Keratinocyte (primary cell): ENCODE measurements at regions not wholly inside any gene's neighbourhood (a gene's known extent, or its start where the extent isn't known, plus 50 kb on each side); places are given as distances from the start of the nearest gene placed in this dataset.

ENCODE experiments used
- DNase-seq: peaks from one replicate; pipeline ENCODE4 v3.0.0-alpha.2; 2011; ENCODE audit warnings: low read depth, missing footprints, low spot score
- FAIRE-seq: peaks from 2 replicates; lab custom pipeline; 2011; peaks lifted over from hg19 to GRCh38; lab: Jason Lieb, UNC
- H2AFZ ChIP-seq: 2 replicates; pipeline ENCODE4 v1.6.0; 2012; ENCODE audit warnings: low read length, control low read depth, inconsistent platforms; ENCODE audit not compliant: control insufficient read depth
- H3K27ac ChIP-seq: 2 replicates; pipeline ENCODE4 v1.5.1; 2011; ENCODE audit warnings: low read length; ENCODE audit not compliant: control insufficient read depth, insufficient read depth
- H3K27me3 ChIP-seq: 3 replicates; pipeline ENCODE4 v1.6.0; 2011; ENCODE audit warnings: low read length; ENCODE audit not compliant: control insufficient read depth, insufficient read depth; ENCODE audit errors: extremely low read depth
- H3K36me3 ChIP-seq, 2 experiments: 2 replicates in 1 of 2; 3 replicates in 1 of 2; pipeline ENCODE4 v1.5.1; 2011; ENCODE audit warnings: low read length in 2 of 2, mild to moderate bottlenecking in 1 of 2; ENCODE audit not compliant: control insufficient read depth in 2 of 2, insufficient read depth in 2 of 2; ENCODE audit errors: extremely low read depth in 1 of 2
- H3K4me1 ChIP-seq: 3 replicates; pipeline ENCODE4 v1.5.1; 2011; ENCODE audit warnings: low read length; ENCODE audit not compliant: control insufficient read depth, insufficient read depth; ENCODE audit errors: extremely low read depth
- H3K4me2 ChIP-seq: 3 replicates; pipeline ENCODE4 v1.6.0; 2011; ENCODE audit warnings: low read depth, low read length; ENCODE audit not compliant: control insufficient read depth, insufficient read depth; ENCODE audit errors: extremely low read depth
- H3K4me3 ChIP-seq, 3 experiments: fragments of 200-600 bp in 1 of 3; sonication (generic) in 1 of 3; 2 replicates in 2 of 3; 3 replicates in 1 of 3; pipeline ENCODE4 v1.5.1; 2011 to 2016; ENCODE audit warnings: low read length in 3 of 3, mild to moderate bottlenecking in 3 of 3, control low read depth in 2 of 3, inconsistent platforms in 1 of 3, low read depth in 1 of 3, mixed read lengths in 1 of 3, mixed run types in 1 of 3, moderate library complexity in 1 of 3; ENCODE audit not compliant: control insufficient read depth in 2 of 3, insufficient read depth in 2 of 3; ENCODE audit errors: extremely low read depth in 1 of 3
- H3K79me2 ChIP-seq: 2 replicates; pipeline ENCODE4 v1.6.0; 2012; ENCODE audit warnings: low read length; ENCODE audit not compliant: control insufficient read depth, insufficient read depth
- H3K9ac ChIP-seq: 3 replicates; pipeline ENCODE4 v1.6.0; 2011; ENCODE audit warnings: low read length; ENCODE audit not compliant: control insufficient read depth, insufficient read depth; ENCODE audit errors: extremely low read depth
- H3K9me1 ChIP-seq: 3 replicates; pipeline ENCODE4 v1.6.0; 2011; ENCODE audit warnings: low read length; ENCODE audit not compliant: control insufficient read depth, insufficient read depth; ENCODE audit errors: extremely low read depth
- H3K9me3 ChIP-seq: 2 replicates; pipeline ENCODE4 v1.5.1; 2012; ENCODE audit warnings: low read depth, low read length; ENCODE audit not compliant: control insufficient read depth
- H4K20me1 ChIP-seq: 3 replicates; pipeline ENCODE4 v1.6.0; 2011; ENCODE audit warnings: low read length; ENCODE audit not compliant: control insufficient read depth, insufficient read depth; ENCODE audit errors: extremely low read depth
- CTCF ChIP-seq, 3 experiments: IDR thresholded peaks in 1 of 3; conservative IDR thresholded peaks in 1 of 3; optimal IDR thresholded peaks in 1 of 3; 2 replicates in 2 of 3; 3 replicates in 1 of 3; pipeline versions ENCODE3 to v1.5.1; 2011; ENCODE audit warnings: low read length in 3 of 3, mild to moderate bottlenecking in 3 of 3, moderate library complexity in 2 of 3, control low read depth in 1 of 3, inconsistent platforms in 1 of 3; ENCODE audit not compliant: insufficient read depth in 2 of 3; ENCODE audit errors: extremely low read depth in 1 of 3
- EZH2 ChIP-seq: IDR thresholded peaks from one replicate; pipeline ENCODE4 v1.6.1; 2012; ENCODE audit warnings: inconsistent platforms, mild to moderate bottlenecking, low read length, moderate library complexity
- dilution Hi-C: fragments of 300-500 bp; cut with MboI; formaldehyde crosslinking; loops from one replicate; pipeline ENCODE4 v1.7.0; 2020; ENCODE audit warnings: low sequenced_read_pairs; ENCODE audit not compliant: extremely low pct_ligation_motif_present

GRCh38 chr18:46393230-46393629 is 263.8 kb downstream of the LOXHD1 start:
- Histone ChIP-seq H3K79me2 (no peaks in the 10 kb centered on the region), H3K9me3 (no peaks in the 10 kb centered on the region), H3K4me3 (no peak overlapping the region), H4K20me1 (no peaks in the 10 kb centered on the region), H3K4me2 (no peak overlapping the region), H3K9me1 (no peaks in the 10 kb centered on the region), H3K36me3 (no peaks in the 10 kb centered on the region), H3K27me3 (no peaks in the 10 kb centered on the region), H2AFZ (no peak overlapping the region), H3K9ac (no peak overlapping the region), H3K4me1 (peaks cover 8% of the 10 kb centered on the region), H3K27ac (no peak overlapping the region)
- DNase-seq: no peak
- FAIRE-seq: no peak
- TF ChIP-seq CTCF (optimal IDR thresholded peaks at IDR 0.05 in 1 of 3, IDR thresholded peaks at IDR 0.05 in 1 of 3, conservative IDR thresholded peaks at IDR 0.05 in 1 of 3; ENCODE audit: extremely low read depth in 1 of 3, insufficient read depth in 2 of 3, low read length in 3 of 3): peak in 2 of 3 experiments; percentile 9 to 40
- TF ChIP-seq EZH2: no peak
- dilution Hi-C loops: no loop called here

- H3K27ac ChIP-seq: no peak overlapping the region
- TF ChIP-seq EZH2: no peak
- TF ChIP-seq CTCF (optimal IDR thresholded peaks at IDR 0.05 in 1 of 3, IDR thresholded peaks at IDR 0.05 in 1 of 3, conservative IDR thresholded peaks at IDR 0.05 in 1 of 3; ENCODE audit: extremely low read depth in 1 of 3, insufficient read depth in 2 of 3, low read length in 3 of 3): no peak
- DNase-seq (no peak), FAIRE-seq (no peak)
- H3K4me3 ChIP-seq: no peak overlapping the region
- H3K36me3 ChIP-seq: no peaks in the 10 kb centered on the region
- H3K4me1 ChIP-seq: peaks cover under 1% of the 10 kb centered on the region
- H3K9me3 ChIP-seq: no peaks in the 10 kb centered on the region
- H3K79me2 ChIP-seq: no peaks in the 10 kb centered on the region
- no peaks in the 10 kb centered on the region for H3K9me1 ChIP-seq
- no peak overlapping the region for H3K4me2 ChIP-seq
- H4K20me1 ChIP-seq: no peaks in the 10 kb centered on the region
- H3K9ac ChIP-seq: no peak overlapping the region
- dilution Hi-C loops: no loop called here
- no peaks in the 10 kb centered on the region for H3K27me3 ChIP-seq
- no peak overlapping the region for H2AFZ ChIP-seq
These were observed 263.1 kb downstream of the LOXHD1 start for GRCh38 chr18:46393961-46394360.
